SK-N-SH treated with all-trans-retinoic acid at 6 μM for 48 hours (cell line): ENCODE measurements at regions not wholly inside any gene's neighbourhood (a gene's known extent, or its start where the extent isn't known, plus 50 kb on each side); places are given as distances from the start of the nearest gene placed in this dataset.

ENCODE experiments used
- ATAC-seq: fragments of 200-7000 bp; cut with Tn5 transposase; 3 replicates; pipeline ENCODE4 v1.9.1; 2020; ENCODE audit warnings: mild to moderate bottlenecking, moderate library complexity
- ARNTL ChIP-seq: fragments of 450-650 bp; formaldehyde crosslinking; IDR thresholded peaks from 2 replicates; pipeline ENCODE4 v1.5.0; 2020; ENCODE audit warnings: low read depth, mild to moderate bottlenecking, moderate library complexity, borderline replicate concordance
- BACH2 ChIP-seq: fragments of 250-450 bp; sonication (Bioruptor Pico); IDR thresholded peaks from 2 replicates; pipeline ENCODE4 v1.9.0; 2021; ENCODE audit warnings: mild to moderate bottlenecking, borderline replicate concordance
- CREB5 ChIP-seq: fragments of 250-450 bp; sonication (Bioruptor Pico); IDR thresholded peaks from 2 replicates; pipeline ENCODE4 v1.5.1; 2020; ENCODE audit warnings: low read depth, mild to moderate bottlenecking, moderate library complexity
- CSDC2 ChIP-seq: fragments of 250-450 bp; sonication (Bioruptor Pico); IDR thresholded peaks from 2 replicates; pipeline ENCODE4 v1.5.0; 2020; ENCODE audit warnings: mild to moderate bottlenecking, moderate library complexity
- CSRNP3 ChIP-seq: fragments of 250-450 bp; sonication (Bioruptor Pico); IDR thresholded peaks from 2 replicates; pipeline ENCODE4 v1.5.1; 2021; ENCODE audit warnings: mild to moderate bottlenecking, moderate library complexity
- ESRRG ChIP-seq: fragments of 250-450 bp; sonication (Bioruptor Pico); IDR thresholded peaks from 2 replicates; pipeline ENCODE4 v1.6.1; 2021; ENCODE audit warnings: mild to moderate bottlenecking
- GLIS3 ChIP-seq: fragments of 250-450 bp; sonication (Bioruptor Pico); IDR thresholded peaks from 2 replicates; pipeline ENCODE4 v1.5.0; 2020; ENCODE audit warnings: mild to moderate bottlenecking, moderate library complexity
- ISL1 ChIP-seq: fragments of 250-450 bp; sonication (Bioruptor Pico); IDR thresholded peaks from 2 replicates; pipeline ENCODE4 v2.1.2; 2022; ENCODE audit warnings: mild to moderate bottlenecking, moderate library complexity
- OSR1 ChIP-seq: fragments of 250-450 bp; sonication (Bioruptor Pico); IDR thresholded peaks from 2 replicates; pipeline ENCODE4 v1.8.0; 2022; ENCODE audit warnings: moderate library complexity, mild to moderate bottlenecking, inconsistent platforms
- PATZ1 ChIP-seq: fragments of 250-450 bp; sonication (Bioruptor Pico); IDR thresholded peaks from 2 replicates; pipeline ENCODE4 v1.8.0; 2020; ENCODE audit warnings: mild to moderate bottlenecking, moderate library complexity, borderline replicate concordance
- POU6F1 ChIP-seq: fragments of 250-450 bp; sonication (Bioruptor Pico); IDR thresholded peaks from 2 replicates; pipeline ENCODE4 v1.8.0; 2021; ENCODE audit warnings: low read depth, mild to moderate bottlenecking, moderate library complexity, borderline replicate concordance
- PPARA ChIP-seq: fragments of 250-450 bp; sonication (Bioruptor Pico); IDR thresholded peaks from 2 replicates; pipeline ENCODE4 v1.5.0; 2020; ENCODE audit warnings: mild to moderate bottlenecking, borderline replicate concordance
- RARB ChIP-seq: fragments of 250-450 bp; sonication (Bioruptor Pico); IDR thresholded peaks from 2 replicates; pipeline ENCODE4 v1.8.0; 2021; ENCODE audit warnings: mild to moderate bottlenecking, moderate library complexity
- SNAI2 ChIP-seq: fragments of 250-450 bp; sonication (Bioruptor Pico); IDR thresholded peaks from 2 replicates; pipeline ENCODE4 v1.5.0; 2020; ENCODE audit warnings: mild to moderate bottlenecking, moderate library complexity
- TCF4 ChIP-seq: fragments of 250-450 bp; sonication (Bioruptor Pico); IDR thresholded peaks from 2 replicates; pipeline ENCODE4 v1.8.0; 2021; ENCODE audit warnings: mild to moderate bottlenecking, moderate library complexity, borderline replicate concordance
- TOX ChIP-seq: fragments of 250-450 bp; sonication (Bioruptor Pico); IDR thresholded peaks from 2 replicates; pipeline ENCODE4 v1.8.0; 2021; ENCODE audit warnings: mild to moderate bottlenecking, moderate library complexity, borderline replicate concordance
- TSHZ2 ChIP-seq: fragments of 250-450 bp; sonication (Bioruptor Pico); IDR thresholded peaks from 2 replicates; pipeline ENCODE4 v1.5.0; 2020; ENCODE audit warnings: mild to moderate bottlenecking, moderate library complexity
- ZC3H10 ChIP-seq: fragments of 250-450 bp; sonication (Bioruptor Pico); IDR thresholded peaks from 2 replicates; pipeline ENCODE4 v1.5.1; 2021; ENCODE audit warnings: mild to moderate bottlenecking, moderate library complexity
- ZFP3 ChIP-seq: fragments of 250-450 bp; sonication (Bioruptor Pico); IDR thresholded peaks from 2 replicates; pipeline ENCODE4 v1.5.0; 2020; ENCODE audit warnings: mild to moderate bottlenecking, moderate library complexity
- ZFP30 ChIP-seq: fragments of 450-650 bp; formaldehyde crosslinking; IDR thresholded peaks from 2 replicates; pipeline ENCODE4 v1.5.0; 2022; ENCODE audit warnings: mild to moderate bottlenecking, moderate library complexity
- ZNF565 ChIP-seq: fragments of 450-650 bp; formaldehyde crosslinking; conservative IDR thresholded peaks from 2 replicates; pipeline ENCODE4 v1.5.0; 2020; ENCODE audit warnings: low read depth, mild to moderate bottlenecking, moderate library complexity
- ZNF70 ChIP-seq: fragments of 450-650 bp; formaldehyde crosslinking; IDR thresholded peaks from 2 replicates; pipeline ENCODE4 v1.5.0; 2020; ENCODE audit warnings: mild to moderate bottlenecking, moderate library complexity
- ZNF8 ChIP-seq: fragments of 450-650 bp; formaldehyde crosslinking; IDR thresholded peaks from 2 replicates; pipeline ENCODE4 v1.5.0; 2020; ENCODE audit warnings: mild to moderate bottlenecking, moderate library complexity

- no peak for ATAC-seq
- TF ChIP-seq SNAI2 (CRISPR knock-in tag) = no peak
- TF ChIP-seq CSDC2 = no peak
- TF ChIP-seq ISL1 (CRISPR knock-in tag) = no peak
- TF ChIP-seq TOX (CRISPR knock-in tag) = no peak
- TF ChIP-seq ZFP3 (CRISPR knock-in tag) = no peak
- TF ChIP-seq CSRNP3 (CRISPR knock-in tag) = no peak
- no peak for TF ChIP-seq CREB5 (CRISPR knock-in tag)
- no peak for TF ChIP-seq ZNF565
- no peak for TF ChIP-seq OSR1 (CRISPR knock-in tag)
- no peak for TF ChIP-seq ZC3H10 (CRISPR knock-in tag)
- no peak for TF ChIP-seq TCF4 (CRISPR knock-in tag)
- TF ChIP-seq TSHZ2 (CRISPR knock-in tag) = no peak
- TF ChIP-seq PPARA (CRISPR knock-in tag) = no peak
- TF ChIP-seq RARB (CRISPR knock-in tag) = no peak
- TF ChIP-seq GLIS3 = no peak
- no peak for TF ChIP-seq ESRRG (CRISPR knock-in tag)
- TF ChIP-seq POU6F1 (CRISPR knock-in tag) = no peak
Observed at GRCh38 chr18:37754141-37754540, 188.5 kb upstream of the CELF4 start.

- ATAC-seq = no peak
- TF ChIP-seq PPARA (CRISPR knock-in tag) (no peak), ZC3H10 (CRISPR knock-in tag) (no peak), ZNF70 (CRISPR knock-in tag) (no peak), ESRRG (CRISPR knock-in tag) (no peak), TSHZ2 (CRISPR knock-in tag) (no peak), ZNF8 (no peak), TOX (CRISPR knock-in tag) (no peak), PATZ1 (no peak), ARNTL (CRISPR knock-in tag) (no peak), SNAI2 (CRISPR knock-in tag) (no peak), POU6F1 (CRISPR knock-in tag) (no peak), BACH2 (no peak), CSDC2 (no peak), CREB5 (CRISPR knock-in tag) (no peak), ISL1 (CRISPR knock-in tag) (no peak), ZFP30 (CRISPR knock-in tag) (no peak), OSR1 (CRISPR knock-in tag) (no peak), CSRNP3 (CRISPR knock-in tag) (no peak)
Observed at GRCh38 chr18:37742436-37742835, 176.8 kb upstream of the CELF4 start.
